ENCODE measurements at regions not wholly inside any gene's neighbourhood (a gene's known extent, or its start where the extent isn't known, plus 50 kb on each side); places are given as distances from the start of the nearest gene placed in this dataset.

DNA sequence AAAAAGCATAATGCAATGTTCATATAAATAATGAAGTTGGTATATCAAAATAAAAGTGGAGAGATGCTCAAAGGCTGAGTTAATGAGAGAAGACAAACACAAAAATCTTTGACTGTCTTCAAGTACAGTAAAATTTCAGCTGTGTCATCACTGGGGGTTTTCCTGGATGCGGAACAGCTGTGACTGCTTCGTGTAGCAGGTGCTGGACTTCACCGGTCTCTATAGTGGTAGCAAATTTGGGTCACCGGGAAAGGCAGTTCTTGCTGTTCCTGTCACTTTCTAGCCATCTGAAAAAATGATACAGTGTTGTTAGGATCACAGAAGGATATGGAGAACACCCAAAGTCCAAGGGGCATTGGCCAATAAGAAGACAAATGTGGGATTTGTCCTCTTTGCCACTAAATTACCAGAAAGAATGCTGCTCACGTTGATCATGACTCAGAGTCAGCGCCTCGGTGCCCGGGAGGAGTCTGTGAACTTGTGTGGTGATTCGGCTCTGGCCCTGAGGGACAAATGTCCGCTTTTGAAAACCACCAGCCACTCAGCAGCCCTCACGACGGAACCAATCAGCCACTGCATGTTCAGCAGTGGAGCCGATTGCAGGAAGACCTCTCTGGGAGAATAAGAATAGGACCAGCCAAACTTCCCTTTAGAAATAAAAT lies 230.1 kb upstream of the FAT1 start:
- Histone ChIP-seq H3K79me2 (ENCODE audit: insufficient read depth, low read length) (no peaks in the 10 kb centered on the region), H3K9me3 (replicated peaks in 1 of 2; ENCODE audit: control insufficient read depth in 1 of 2, insufficient read depth in 1 of 2, low read length in 2 of 2) (peaks cover 0 to 3% of the 10 kb centered on the region in 2 donors), H3K27me3 (ENCODE audit: control insufficient read depth in 2 of 2, insufficient read depth in 2 of 2, low read length in 2 of 2) (no peaks in the 10 kb centered on the region), H2AFZ (ENCODE audit: insufficient read depth, low read depth, low read length, poor library complexity, severe bottlenecking) (no peak overlapping the region), H3K4me1 (ENCODE audit: control insufficient read depth in 1 of 2, insufficient read depth in 2 of 2, low read length in 2 of 2) (no peaks in the 10 kb centered on the region), H3K4me2 (replicated peaks; ENCODE audit: extremely low read depth, low read length, poor library complexity, severe bottlenecking) (no peak overlapping the region), H3K4me3 (replicated peaks in 1 of 3; ENCODE audit: low read depth in 2 of 3, low read length in 3 of 3) (no peak overlapping the region), H3K9ac (ENCODE audit: insufficient read depth, low read length, poor library complexity, severe bottlenecking) (no peak overlapping the region), H3K36me3 (replicated peaks in 1 of 2; ENCODE audit: control insufficient read depth in 1 of 2, insufficient read depth in 2 of 2, low read length in 2 of 2) (no peaks in the 10 kb centered on the region), H4K20me1 (ENCODE audit: insufficient read depth, low read length) (no peaks in the 10 kb centered on the region), H3K27ac (ENCODE audit: low read depth in 1 of 2, low read length in 2 of 2) (no peak overlapping the region)
- Mint-ChIP-seq H3K36me3 (no peaks in the 10 kb centered on the region), H3K4me1 (no peaks in the 10 kb centered on the region), H3K4me3 (no peak overlapping the region), H3K9me3 (peaks cover 2 to 20% (median 7%) of the 10 kb centered on the region in 7 donors), H3K27ac (no peak overlapping the region), H3K27me3 (ENCODE audit: low read depth in 3 of 3) (no peaks in the 10 kb centered on the region)
- WGBS (ENCODE audit: insufficient coverage), result 95% methylated on average over 11 of the region's 13 CpGs
- intact Hi-C loops (cut with micrococcal nuclease), result no loop called here
- TF ChIP-seq, protein P1, sequence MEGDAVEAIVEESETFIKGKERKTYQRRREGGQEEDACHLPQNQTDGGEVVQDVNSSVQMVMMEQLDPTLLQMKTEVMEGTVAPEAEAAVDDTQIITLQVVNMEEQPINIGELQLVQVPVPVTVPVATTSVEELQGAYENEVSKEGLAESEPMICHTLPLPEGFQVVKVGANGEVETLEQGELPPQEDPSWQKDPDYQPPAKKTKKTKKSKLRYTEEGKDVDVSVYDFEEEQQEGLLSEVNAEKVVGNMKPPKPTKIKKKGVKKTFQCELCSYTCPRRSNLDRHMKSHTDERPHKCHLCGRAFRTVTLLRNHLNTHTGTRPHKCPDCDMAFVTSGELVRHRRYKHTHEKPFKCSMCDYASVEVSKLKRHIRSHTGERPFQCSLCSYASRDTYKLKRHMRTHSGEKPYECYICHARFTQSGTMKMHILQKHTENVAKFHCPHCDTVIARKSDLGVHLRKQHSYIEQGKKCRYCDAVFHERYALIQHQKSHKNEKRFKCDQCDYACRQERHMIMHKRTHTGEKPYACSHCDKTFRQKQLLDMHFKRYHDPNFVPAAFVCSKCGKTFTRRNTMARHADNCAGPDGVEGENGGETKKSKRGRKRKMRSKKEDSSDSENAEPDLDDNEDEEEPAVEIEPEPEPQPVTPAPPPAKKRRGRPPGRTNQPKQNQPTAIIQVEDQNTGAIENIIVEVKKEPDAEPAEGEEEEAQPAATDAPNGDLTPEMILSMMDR (IDR thresholded peaks at IDR 0.05), result no peak
- no peak for DNase-seq

DNA sequence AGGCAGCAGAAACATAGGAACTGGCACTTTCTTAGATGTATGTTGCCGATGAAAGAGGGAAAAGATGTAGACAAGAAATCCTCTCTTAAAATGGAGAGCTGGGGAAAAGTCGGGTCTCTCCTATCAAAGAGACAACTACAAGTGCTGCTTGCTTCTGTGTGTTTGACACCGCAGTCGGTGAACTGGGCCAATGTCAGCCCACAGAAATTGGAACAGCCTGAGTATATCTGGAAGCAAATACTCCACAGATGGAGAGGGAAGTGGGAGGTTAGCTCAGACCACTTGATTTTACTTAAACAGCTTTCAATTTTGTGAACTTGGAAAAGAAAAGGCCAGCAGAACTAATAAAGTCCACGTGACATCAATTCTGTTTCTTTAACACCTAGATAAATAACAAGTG lies 230.9 kb upstream of the FAT1 start:
- Mint-ChIP-seq H3K4me3 (no peak overlapping the region), H3K27me3 (ENCODE audit: low read depth in 3 of 3) (no peaks in the 10 kb centered on the region), H3K9me3 (peaks cover 2 to 23% (median 12%) of the 10 kb centered on the region in 7 donors), H3K4me1 (no peaks in the 10 kb centered on the region), H3K27ac (no peak overlapping the region), H3K36me3 (no peaks in the 10 kb centered on the region)
- H3K36me3 ChIP-seq (replicated peaks in 1 of 2; ENCODE audit: control insufficient read depth in 1 of 2, insufficient read depth in 2 of 2, low read length in 2 of 2), result no peaks in the 10 kb centered on the region
- intact Hi-C loops (cut with micrococcal nuclease), result no loop called here
- no peaks in the 10 kb centered on the region for H3K27me3 ChIP-seq (ENCODE audit: control insufficient read depth in 2 of 2, insufficient read depth in 2 of 2, low read length in 2 of 2)
- H3K4me1 ChIP-seq (ENCODE audit: control insufficient read depth in 1 of 2, insufficient read depth in 2 of 2, low read length in 2 of 2), result no peaks in the 10 kb centered on the region
- H3K4me3 ChIP-seq (replicated peaks in 1 of 3; ENCODE audit: low read depth in 2 of 3, low read length in 3 of 3), result no peak overlapping the region
- no peak overlapping the region for H3K4me2 ChIP-seq (replicated peaks; ENCODE audit: extremely low read depth, low read length, poor library complexity, severe bottlenecking)
- no peaks in the 10 kb centered on the region for H4K20me1 ChIP-seq (ENCODE audit: insufficient read depth, low read length)
- no peak overlapping the region for H3K9ac ChIP-seq (ENCODE audit: insufficient read depth, low read length, poor library complexity, severe bottlenecking)
- no peak overlapping the region for H3K27ac ChIP-seq (ENCODE audit: low read depth in 1 of 2, low read length in 2 of 2)
- no CpG with 5 or more reads among the region's 5 CpGs for WGBS (ENCODE audit: insufficient coverage)
- no peak overlapping the region for H2AFZ ChIP-seq (ENCODE audit: insufficient read depth, low read depth, low read length, poor library complexity, severe bottlenecking)
- H3K79me2 ChIP-seq (ENCODE audit: insufficient read depth, low read length), result no peaks in the 10 kb centered on the region
- TF ChIP-seq, protein P1 (IDR thresholded peaks at IDR 0.05), result no peak
- DNase-seq, result no peak
- H3K9me3 ChIP-seq (replicated peaks in 1 of 2; ENCODE audit: control insufficient read depth in 1 of 2, insufficient read depth in 1 of 2, low read length in 2 of 2), result peaks cover 5 to 8% of the 10 kb centered on the region in 2 donors
